Trophoblast cell (in vitro differentiated cells and primary cell): ENCODE measurements at regions not wholly inside any gene's neighbourhood (a gene's known extent, or its start where the extent isn't known, plus 50 kb on each side); places are given as distances from the start of the nearest gene placed in this dataset.

Experiments used
- DNase-seq, 2 donors: peaks; one replicate each; pipeline ENCODE4 v3.0.0-alpha.2; 2016
- H2AFZ ChIP-seq: 2 replicates; pipeline ENCODE4 v1.6.1; 2013; ENCODE audit warnings: low read length, moderate library complexity, mild to moderate bottlenecking; ENCODE audit not compliant: insufficient read depth, poor library complexity
- H2AK5ac ChIP-seq: 2 replicates; pipeline ENCODE4 v1.6.1; 2013; ENCODE audit warnings: mild to moderate bottlenecking, low read length
- H2BK120ac ChIP-seq: 2 replicates; pipeline ENCODE4 v1.6.1; 2013; ENCODE audit warnings: low read length, mild to moderate bottlenecking, moderate library complexity; ENCODE audit not compliant: insufficient read depth, poor library complexity
- H2BK12ac ChIP-seq: 2 replicates; pipeline ENCODE4 v1.6.1; 2013; ENCODE audit warnings: mild to moderate bottlenecking, low read length, moderate library complexity
- H2BK5ac ChIP-seq: 2 replicates; pipeline ENCODE4 v1.6.1; 2013; ENCODE audit warnings: low read length, low read depth, moderate library complexity, mild to moderate bottlenecking; ENCODE audit not compliant: poor library complexity
- H3K14ac ChIP-seq: 2 replicates; pipeline ENCODE4 v1.6.1; 2013; ENCODE audit warnings: mild to moderate bottlenecking, low read length
- H3K18ac ChIP-seq: 2 replicates; pipeline ENCODE4 v1.6.1; 2013; ENCODE audit warnings: mild to moderate bottlenecking, low read length
- H3K23ac ChIP-seq: 2 replicates; pipeline ENCODE4 v1.6.1; 2013; ENCODE audit warnings: low read length
- H3K27ac ChIP-seq: 2 replicates; pipeline ENCODE4 v1.5.1; 2013; ENCODE audit warnings: low read depth, mild to moderate bottlenecking, inconsistent platforms, low read length, moderate library complexity
- H3K27me3 ChIP-seq: 2 replicates; pipeline ENCODE4 v1.6.1; 2013; ENCODE audit warnings: inconsistent platforms, mild to moderate bottlenecking, low read length, moderate library complexity; ENCODE audit not compliant: insufficient read depth
- H3K36me3 ChIP-seq, 2 experiments: 1 replicate in 1 of 2; 2 replicates in 1 of 2; pipeline ENCODE4 v1.6.1; 2013; ENCODE audit warnings: low read length in 2 of 2, mild to moderate bottlenecking in 2 of 2, moderate library complexity in 1 of 2; ENCODE audit not compliant: insufficient read depth in 2 of 2, control insufficient read depth in 1 of 2
- H3K4ac ChIP-seq: 2 replicates; pipeline ENCODE4 v1.6.1; 2013; ENCODE audit warnings: low read depth, mild to moderate bottlenecking, low read length, moderate library complexity
- H3K4me1 ChIP-seq, 2 experiments: 1 replicate in 1 of 2; 2 replicates in 1 of 2; pipeline ENCODE4 v1.6.1; 2013; ENCODE audit warnings: low read length in 2 of 2, mild to moderate bottlenecking in 2 of 2, moderate library complexity in 1 of 2; ENCODE audit not compliant: insufficient read depth in 2 of 2, control insufficient read depth in 1 of 2
- H3K4me2 ChIP-seq: 2 replicates; pipeline ENCODE4 v1.6.1; 2013; ENCODE audit warnings: inconsistent platforms, mild to moderate bottlenecking, low read length, moderate library complexity
- H3K4me3 ChIP-seq: 2 replicates; pipeline ENCODE4 v1.5.1; 2013; ENCODE audit warnings: mild to moderate bottlenecking, low read depth, low read length, inconsistent platforms
- H3K79me1 ChIP-seq: one replicate; pipeline ENCODE4 v1.6.1; 2013; ENCODE audit warnings: low read length
- H3K79me2 ChIP-seq: 2 replicates; pipeline ENCODE4 v1.6.1; 2013; ENCODE audit warnings: low read length, mild to moderate bottlenecking; ENCODE audit not compliant: control insufficient read depth, insufficient read depth, poor library complexity
- H3K9ac ChIP-seq: 2 replicates; pipeline ENCODE4 v1.6.1; 2013; ENCODE audit warnings: mild to moderate bottlenecking, low read length
- H3K9me3 ChIP-seq: 2 replicates; pipeline ENCODE4 v1.6.1; 2013; ENCODE audit warnings: low read depth, mild to moderate bottlenecking, control low read depth, inconsistent platforms, low read length; ENCODE audit not compliant: insufficient read depth
- H4K12ac ChIP-seq: 2 replicates; pipeline ENCODE4 v1.6.1; 2013; ENCODE audit warnings: low read depth, mild to moderate bottlenecking, low read length, moderate library complexity
- H4K8ac ChIP-seq: 2 replicates; pipeline ENCODE4 v1.6.1; 2013; ENCODE audit warnings: low read depth, mild to moderate bottlenecking, low read length, moderate library complexity
- H4K91ac ChIP-seq: one replicate; pipeline ENCODE4 v1.6.1; 2013; ENCODE audit warnings: low read depth, mild to moderate bottlenecking, low read length, moderate library complexity
- WGBS: extraction: QIAGEN DNeasy Blood & Tissue Kit; methylation state at CpG from one replicate; pipeline ENCODE4 v1.1.7; 2013; ENCODE audit warnings: missing lambda C conversion rate; ENCODE audit not compliant: insufficient read length, insufficient coverage; ENCODE audit errors: extremely low coverage; 5-methylcytosine and 5-hydroxymethylcytosine counted together

- WGBS = no CpG with 5 or more reads among the region's 10 CpGs
These were observed 92.5 kb downstream of the CD83 start for GRCh38 chr6:14210077-14210476.

GRCh38 chr6:14210663-14211561 is 93.3 kb downstream of the CD83 start:
- Histone ChIP-seq H3K9me3 (peaks cover 3% of the 10 kb centered on the region), H3K18ac (peak overlapping the region; percentile 60), H3K27me3 (no peaks in the 10 kb centered on the region), H3K4me1 (peaks cover 9 to 12% of the 10 kb centered on the region in 2 experiments), H2AK5ac (no peak overlapping the region), H4K12ac (peak overlapping the region; percentile 86), H3K14ac (peak overlapping the region; percentile 43), H3K4ac (peak overlapping the region; percentile 30), H3K79me2 (no peaks in the 10 kb centered on the region), H2BK120ac (peak overlapping the region; percentile 82), H3K23ac (no peak overlapping the region), H2BK12ac (peak overlapping the region; percentile 52), H2AFZ (peak overlapping the region; percentile 75), H3K27ac (no peak overlapping the region), H3K4me3 (peak overlapping the region; percentile 79), H3K36me3 (no peaks in the 10 kb centered on the region), H3K4me2 (peak overlapping the region; percentile 99), H3K9ac (peak overlapping the region; percentile 32), H4K91ac (peak overlapping the region; percentile 80), H3K79me1 (peaks cover 2% of the 10 kb centered on the region), H4K8ac (peak overlapping the region; percentile 88), H2BK5ac (peak overlapping the region; percentile 42)
- no CpG with 5 or more reads among the region's 100 CpGs for whole genome bisulfite sequencing
- peak; percentile 86 to 96 for DNase-seq

More at GRCh38 chr6:14210077-14210476, 92.5 kb downstream of the CD83 start:
- Histone ChIP-seq H2AK5ac (no peak overlapping the region), H2BK120ac (no peak overlapping the region), H3K27me3 (no peaks in the 10 kb centered on the region), H3K4me2 (no peak overlapping the region), H4K91ac (no peak overlapping the region), H3K23ac (no peak overlapping the region), H3K4me1 (peaks cover 9 to 12% of the 10 kb centered on the region in 2 experiments), H3K36me3 (no peaks in the 10 kb centered on the region), H4K8ac (no peak overlapping the region), H4K12ac (no peak overlapping the region), H2AFZ (no peak overlapping the region), H3K9ac (no peak overlapping the region), H3K27ac (no peak overlapping the region), H3K4ac (no peak overlapping the region), H2BK12ac (no peak overlapping the region), H3K79me2 (no peaks in the 10 kb centered on the region), H2BK5ac (no peak overlapping the region), H3K14ac (no peak overlapping the region), H3K9me3 (peaks cover 3% of the 10 kb centered on the region), H3K4me3 (no peak overlapping the region), H3K18ac (no peak overlapping the region), H3K79me1 (peaks cover 2% of the 10 kb centered on the region)
- DNase-seq = no peak

DNA sequence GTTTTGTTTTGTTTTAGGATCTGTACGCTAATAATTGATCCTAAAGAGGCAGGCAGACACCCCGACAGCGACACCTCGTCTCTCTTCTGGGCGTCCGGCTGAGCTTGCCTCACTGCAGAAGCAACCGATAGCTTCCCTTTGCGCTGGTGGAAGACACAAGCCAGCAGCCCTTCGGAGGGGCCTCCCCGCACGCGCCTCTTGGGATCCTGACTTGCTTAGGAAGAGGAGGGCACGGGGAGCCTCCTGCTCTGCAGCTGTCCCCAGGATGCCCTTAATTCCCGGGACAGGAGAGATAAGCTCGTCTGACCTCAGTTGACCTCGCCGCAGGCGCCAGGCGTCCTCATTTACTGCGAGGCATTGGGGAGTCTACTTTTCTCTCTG is 94.0 kb downstream of the CD83 start:
- H3K27me3 ChIP-seq = no peaks in the 10 kb centered on the region
- H4K8ac ChIP-seq = peak overlapping the region; percentile 31
- H3K79me2 ChIP-seq = no peaks in the 10 kb centered on the region
- no peak overlapping the region for H2BK120ac ChIP-seq
- H3K27ac ChIP-seq = no peak overlapping the region
- H2AFZ ChIP-seq = peak overlapping the region; percentile 5
- H3K4me2 ChIP-seq = peak overlapping the region; percentile 99
- H3K9ac ChIP-seq = peak overlapping the region; percentile 32
- H3K36me3 ChIP-seq = no peaks in the 10 kb centered on the region
- H2BK12ac ChIP-seq = peak overlapping the region; percentile 9
- no peak overlapping the region for H3K18ac ChIP-seq
- H2BK5ac ChIP-seq = no peak overlapping the region
- H3K4me1 ChIP-seq = peaks cover 9 to 12% of the 10 kb centered on the region in 2 experiments
- no peak overlapping the region for H3K14ac ChIP-seq
- H3K4ac ChIP-seq = no peak overlapping the region
- no peak overlapping the region for H4K12ac ChIP-seq
- H2AK5ac ChIP-seq = no peak overlapping the region
- peaks cover 3% of the 10 kb centered on the region for H3K9me3 ChIP-seq
- H3K23ac ChIP-seq = no peak overlapping the region
- H3K79me1 ChIP-seq = peaks cover 2% of the 10 kb centered on the region
- H4K91ac ChIP-seq = no peak overlapping the region
- no CpG with 5 or more reads among the region's 20 CpGs for WGBS
- DNase-seq = no peak
- peak overlapping the region; percentile 68 for H3K4me3 ChIP-seq

DNA sequence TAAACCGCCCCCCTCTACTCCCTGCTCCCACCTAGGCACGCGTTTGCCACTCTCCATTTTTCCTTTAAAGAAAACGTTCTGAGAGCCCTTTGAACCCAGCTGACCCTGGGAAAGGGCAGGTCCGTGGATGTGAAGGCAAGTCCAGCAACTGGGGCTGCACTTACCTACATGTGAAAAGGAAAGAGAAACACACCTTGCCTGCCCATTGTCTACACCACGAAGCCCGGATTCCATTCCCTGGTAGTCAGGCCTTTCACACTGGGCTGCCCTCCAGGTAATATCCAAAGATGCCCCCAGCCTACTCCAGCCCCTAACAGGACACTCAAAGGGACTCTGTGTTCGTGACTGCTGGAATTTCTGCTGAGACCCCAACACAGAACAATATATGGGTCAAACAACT is 94.4 kb downstream of the CD83 start:
- H3K23ac ChIP-seq = no peak overlapping the region
- no peak overlapping the region for H3K4ac ChIP-seq
- H3K27me3 ChIP-seq = no peaks in the 10 kb centered on the region
- H3K27ac ChIP-seq = no peak overlapping the region
- H3K9ac ChIP-seq = no peak overlapping the region
- no peak overlapping the region for H3K18ac ChIP-seq
- H3K4me1 ChIP-seq = peaks cover 9 to 12% of the 10 kb centered on the region in 2 experiments
- peak overlapping the region; percentile 21 for H2AFZ ChIP-seq
- no peak overlapping the region for H2BK5ac ChIP-seq
- no CpG with 5 or more reads among the region's 8 CpGs for WGBS
- H3K14ac ChIP-seq = no peak overlapping the region
- peaks cover 2% of the 10 kb centered on the region for H3K79me1 ChIP-seq
- no peak overlapping the region for H3K4me3 ChIP-seq
- no peak overlapping the region for H2AK5ac ChIP-seq
- DNase-seq = peak in 1 of 2 donors; percentile 21
- H3K9me3 ChIP-seq = peaks cover 3% of the 10 kb centered on the region
- no peaks in the 10 kb centered on the region for H3K36me3 ChIP-seq
- H4K91ac ChIP-seq = no peak overlapping the region
- H3K4me2 ChIP-seq = peak overlapping the region; percentile 99
- peak overlapping the region; percentile 39 for H2BK12ac ChIP-seq
- H3K79me2 ChIP-seq = no peaks in the 10 kb centered on the region
- H2BK120ac ChIP-seq = peak overlapping the region; percentile 19
- no peak overlapping the region for H4K8ac ChIP-seq
- no peak overlapping the region for H4K12ac ChIP-seq
